ENCODE measurements at regions not wholly inside any gene's neighbourhood (a gene's known extent, or its start where the extent isn't known, plus 50 kb on each side); places are given as distances from the start of the nearest gene placed in this dataset.

- Histone ChIP-seq H3K36me3 (ENCODE audit: insufficient read depth, low read length) (no peaks in the 10 kb centered on the region), H4K20me1 (ENCODE audit: insufficient read depth, low read length) (no peaks in the 10 kb centered on the region), H3K4me3 (ENCODE audit: low read depth, low read length, poor library complexity, severe bottlenecking) (no peak overlapping the region), H3K9ac (ENCODE audit: low read length) (no peak overlapping the region), H3K79me2 (ENCODE audit: insufficient read depth, low read length) (no peaks in the 10 kb centered on the region), H3K27ac (ENCODE audit: low read depth, low read length, poor library complexity, severe bottlenecking) (no peak overlapping the region), H3K9me3 (ENCODE audit: low read length) (no peaks in the 10 kb centered on the region), H3F3A (ENCODE audit: insufficient read depth, low read length) (no peaks in the 10 kb centered on the region), H3K4me2 (ENCODE audit: low read length) (no peak overlapping the region), H2AFZ (ENCODE audit: low read length) (no peak overlapping the region), H3K4me1 (ENCODE audit: insufficient read depth, low read length, severe bottlenecking) (no peaks in the 10 kb centered on the region), H3K27me3 (ENCODE audit: insufficient read depth, low read length) (no peaks in the 10 kb centered on the region), H3K9me2 (ENCODE audit: low read depth, low read length) (no peaks in the 10 kb centered on the region)
- no peak for TF ChIP-seq EZH2 (IDR thresholded peaks at IDR 0.05; ENCODE audit: borderline replicate concordance, low read length)
- TF ChIP-seq, protein P1, sequence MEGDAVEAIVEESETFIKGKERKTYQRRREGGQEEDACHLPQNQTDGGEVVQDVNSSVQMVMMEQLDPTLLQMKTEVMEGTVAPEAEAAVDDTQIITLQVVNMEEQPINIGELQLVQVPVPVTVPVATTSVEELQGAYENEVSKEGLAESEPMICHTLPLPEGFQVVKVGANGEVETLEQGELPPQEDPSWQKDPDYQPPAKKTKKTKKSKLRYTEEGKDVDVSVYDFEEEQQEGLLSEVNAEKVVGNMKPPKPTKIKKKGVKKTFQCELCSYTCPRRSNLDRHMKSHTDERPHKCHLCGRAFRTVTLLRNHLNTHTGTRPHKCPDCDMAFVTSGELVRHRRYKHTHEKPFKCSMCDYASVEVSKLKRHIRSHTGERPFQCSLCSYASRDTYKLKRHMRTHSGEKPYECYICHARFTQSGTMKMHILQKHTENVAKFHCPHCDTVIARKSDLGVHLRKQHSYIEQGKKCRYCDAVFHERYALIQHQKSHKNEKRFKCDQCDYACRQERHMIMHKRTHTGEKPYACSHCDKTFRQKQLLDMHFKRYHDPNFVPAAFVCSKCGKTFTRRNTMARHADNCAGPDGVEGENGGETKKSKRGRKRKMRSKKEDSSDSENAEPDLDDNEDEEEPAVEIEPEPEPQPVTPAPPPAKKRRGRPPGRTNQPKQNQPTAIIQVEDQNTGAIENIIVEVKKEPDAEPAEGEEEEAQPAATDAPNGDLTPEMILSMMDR (IDR thresholded peaks at IDR 0.05; ENCODE audit: low read length): no peak
Observed at GRCh38 chr6:148239801-148240460, 102.7 kb upstream of the SASH1 start.

DNA sequence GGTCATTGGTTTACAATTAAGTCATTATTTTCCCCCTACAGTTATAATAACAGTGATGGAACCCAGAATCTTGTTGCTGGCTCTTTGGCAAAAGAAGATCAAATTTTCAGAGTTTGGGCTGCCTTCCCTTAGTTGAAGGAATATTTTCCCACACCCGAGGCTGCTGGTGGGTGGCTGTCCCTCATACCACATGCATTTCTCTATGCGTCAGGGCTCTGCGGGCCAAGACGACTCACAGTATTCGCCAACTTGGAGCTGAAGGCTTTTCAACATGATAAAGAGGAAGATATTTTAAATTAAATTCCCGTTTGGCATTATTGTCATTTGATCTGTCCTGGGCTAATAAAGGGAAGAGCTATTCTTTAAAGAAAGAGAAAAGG is 102.2 kb upstream of the SASH1 start:
- H3K9ac ChIP-seq (ENCODE audit: low read length): no peak overlapping the region
- H3K27ac ChIP-seq (ENCODE audit: low read depth, low read length, poor library complexity, severe bottlenecking): no peak overlapping the region
- H3F3A ChIP-seq (ENCODE audit: insufficient read depth, low read length): no peaks in the 10 kb centered on the region
- H3K9me2 ChIP-seq (ENCODE audit: low read depth, low read length): no peaks in the 10 kb centered on the region
- no peak for TF ChIP-seq EZH2 (IDR thresholded peaks at IDR 0.05; ENCODE audit: borderline replicate concordance, low read length)
- TF ChIP-seq, protein P1 (IDR thresholded peaks at IDR 0.05; ENCODE audit: low read length): no peak
- no peaks in the 10 kb centered on the region for H3K27me3 ChIP-seq (ENCODE audit: insufficient read depth, low read length)
- no peaks in the 10 kb centered on the region for H3K79me2 ChIP-seq (ENCODE audit: insufficient read depth, low read length)
- no peaks in the 10 kb centered on the region for H3K4me1 ChIP-seq (ENCODE audit: insufficient read depth, low read length, severe bottlenecking)
- H3K4me3 ChIP-seq (ENCODE audit: low read depth, low read length, poor library complexity, severe bottlenecking): no peak overlapping the region
- H4K20me1 ChIP-seq (ENCODE audit: insufficient read depth, low read length): no peaks in the 10 kb centered on the region
- H3K36me3 ChIP-seq (ENCODE audit: insufficient read depth, low read length): no peaks in the 10 kb centered on the region
- no peak overlapping the region for H2AFZ ChIP-seq (ENCODE audit: low read length)
- H3K9me3 ChIP-seq (ENCODE audit: low read length): no peaks in the 10 kb centered on the region
- H3K4me2 ChIP-seq (ENCODE audit: low read length): no peak overlapping the region

- Histone ChIP-seq H3K9me3 (ENCODE audit: low read length) (no peaks in the 10 kb centered on the region), H3K4me1 (ENCODE audit: insufficient read depth, low read length, severe bottlenecking) (no peaks in the 10 kb centered on the region), H3F3A (ENCODE audit: insufficient read depth, low read length) (no peaks in the 10 kb centered on the region), H3K36me3 (ENCODE audit: insufficient read depth, low read length) (no peaks in the 10 kb centered on the region), H3K9me2 (ENCODE audit: low read depth, low read length) (no peaks in the 10 kb centered on the region), H3K79me2 (ENCODE audit: insufficient read depth, low read length) (no peaks in the 10 kb centered on the region), H3K27ac (ENCODE audit: low read depth, low read length, poor library complexity, severe bottlenecking) (no peak overlapping the region), H3K4me2 (ENCODE audit: low read length) (no peak overlapping the region), H2AFZ (ENCODE audit: low read length) (no peak overlapping the region), H3K9ac (ENCODE audit: low read length) (no peak overlapping the region), H3K27me3 (ENCODE audit: insufficient read depth, low read length) (no peaks in the 10 kb centered on the region), H4K20me1 (ENCODE audit: insufficient read depth, low read length) (no peaks in the 10 kb centered on the region), H3K4me3 (ENCODE audit: low read depth, low read length, poor library complexity, severe bottlenecking) (no peak overlapping the region)
- TF ChIP-seq EZH2 (IDR thresholded peaks at IDR 0.05; ENCODE audit: borderline replicate concordance, low read length): no peak
- TF ChIP-seq, protein P1 (IDR thresholded peaks at IDR 0.05; ENCODE audit: low read length): no peak
Observed at GRCh38 chr6:148240861-148241477, 101.7 kb upstream of the SASH1 start.

All from OCI-LY1 (cell line).